NCI-H1694 (cell line): ENCODE measurements at regions not wholly inside any gene's neighbourhood (a gene's known extent, or its start where the extent isn't known, plus 50 kb on each side); places are given as distances from the start of the nearest gene placed in this dataset.
"Not testable (repeated sequence)": the region's sequence is repeated elsewhere in the genome, so short reads cannot be mapped to it uniquely, and the experiment has no call there.

Experiments
- DNase-seq: peaks from one replicate; lab custom pipeline; 2025; lab: John Stamatoyannopoulos, UW

DNA sequence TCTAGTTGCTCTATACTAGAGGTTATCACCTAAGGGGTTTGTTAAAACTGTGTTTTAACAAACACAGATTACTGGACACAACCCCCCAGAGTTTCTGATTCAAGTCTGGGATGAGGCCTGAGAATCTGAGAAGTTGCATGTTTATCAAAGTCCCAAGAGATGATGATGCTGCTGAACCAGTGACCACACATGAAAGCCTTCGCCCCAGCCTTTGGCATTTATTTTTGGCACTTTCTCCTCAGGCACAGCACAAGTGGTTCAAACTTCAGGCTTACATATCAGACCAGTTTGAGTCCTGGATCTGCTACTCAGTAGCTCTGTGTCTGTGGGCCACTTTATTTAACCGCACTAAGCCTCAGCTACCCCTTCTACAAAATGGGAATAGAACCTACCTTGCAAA is 407.2 kb upstream of the PIK3R1 start:
- DNase-seq: no peak

DNA sequence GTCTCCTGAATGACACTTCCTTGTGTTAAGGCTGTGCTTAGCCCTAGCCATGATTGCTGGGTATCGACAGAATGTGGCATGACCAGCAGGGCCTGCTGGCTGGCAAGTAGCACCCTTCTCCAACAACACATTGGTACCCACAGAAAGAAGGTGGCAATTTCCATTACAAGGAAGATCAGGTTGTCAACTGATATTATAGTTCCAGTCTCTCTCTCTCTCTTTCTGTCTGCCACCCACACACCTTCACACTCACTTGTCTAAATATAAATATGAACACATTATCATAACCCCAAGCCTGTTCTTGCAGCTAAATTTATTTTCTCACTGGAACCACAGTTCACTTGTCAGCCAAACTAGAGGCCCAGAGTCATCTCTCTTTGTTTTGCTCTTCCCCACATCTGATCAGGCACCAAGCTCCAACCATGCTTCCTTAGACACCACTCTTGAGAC is 408.1 kb upstream of the PIK3R1 start:
- no peak for DNase-seq

DNA sequence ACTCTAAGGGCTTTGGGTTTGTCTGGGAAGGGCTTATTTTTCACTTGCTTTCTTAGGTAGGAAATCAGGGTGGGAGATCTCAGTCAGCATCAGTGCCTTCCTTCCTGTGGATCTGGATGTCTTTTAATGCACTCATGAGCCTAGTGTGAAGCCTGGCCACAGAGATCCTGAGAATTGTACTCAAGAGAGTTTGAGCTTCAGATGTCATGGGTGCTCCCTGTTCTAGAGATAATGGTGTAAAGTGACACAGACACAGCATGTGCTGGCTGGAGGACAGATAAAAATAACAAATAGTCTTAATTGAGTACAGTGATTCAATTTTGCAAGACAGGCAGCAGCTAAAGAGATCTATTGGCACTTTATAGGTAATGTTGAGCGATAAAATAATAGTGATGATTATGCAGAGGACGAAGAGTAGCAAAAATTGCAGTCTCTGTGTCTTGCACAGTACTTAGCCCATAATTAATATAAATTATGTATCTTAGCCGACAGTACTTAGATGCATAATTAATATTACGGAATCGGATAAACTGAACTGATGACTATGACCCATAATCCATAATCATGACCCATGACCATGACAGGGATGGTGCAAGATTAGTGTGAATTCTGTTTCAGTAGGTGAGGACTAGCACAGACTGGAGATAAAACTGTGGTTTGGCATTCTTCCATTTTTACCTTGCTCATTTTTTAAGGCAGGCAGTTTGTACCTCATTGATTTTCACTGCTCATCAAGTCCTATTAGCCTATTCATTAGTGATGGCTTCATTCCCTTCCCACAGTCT is 408.7 kb upstream of the PIK3R1 start:
- DNase-seq: no peak

DNA sequence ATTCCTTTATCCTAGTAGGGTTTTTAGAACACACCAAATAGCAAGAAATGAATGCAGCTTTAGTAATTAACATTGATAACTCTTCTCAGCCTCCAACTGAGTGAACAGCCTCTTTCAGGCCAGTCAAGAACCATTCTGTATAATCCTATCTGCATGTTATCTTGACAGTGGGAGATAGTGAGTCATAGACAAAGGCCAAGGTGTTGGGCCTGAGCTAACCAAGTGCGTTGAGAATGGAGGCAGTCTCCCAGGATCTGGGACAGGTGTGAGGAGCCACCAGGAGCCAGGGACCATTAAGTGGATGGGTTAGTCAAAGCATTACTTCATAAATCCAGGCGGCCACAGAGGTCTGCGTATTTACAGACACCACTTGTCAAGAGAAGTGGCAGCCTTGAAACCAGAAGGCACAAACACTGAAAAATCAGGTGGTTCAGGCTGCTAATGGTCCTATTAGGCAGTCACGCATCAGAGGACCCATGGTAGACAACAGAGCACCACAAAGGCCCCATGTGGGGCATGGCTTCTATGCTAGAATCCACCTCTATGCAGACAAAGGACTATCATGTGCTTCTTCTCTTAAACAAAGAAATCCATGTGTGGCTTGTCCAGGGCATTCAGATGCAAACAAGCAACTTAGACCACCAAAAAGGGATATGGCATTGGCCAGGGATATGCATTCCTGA is 409.7 kb upstream of the PIK3R1 start:
- no peak for DNase-seq

DNA sequence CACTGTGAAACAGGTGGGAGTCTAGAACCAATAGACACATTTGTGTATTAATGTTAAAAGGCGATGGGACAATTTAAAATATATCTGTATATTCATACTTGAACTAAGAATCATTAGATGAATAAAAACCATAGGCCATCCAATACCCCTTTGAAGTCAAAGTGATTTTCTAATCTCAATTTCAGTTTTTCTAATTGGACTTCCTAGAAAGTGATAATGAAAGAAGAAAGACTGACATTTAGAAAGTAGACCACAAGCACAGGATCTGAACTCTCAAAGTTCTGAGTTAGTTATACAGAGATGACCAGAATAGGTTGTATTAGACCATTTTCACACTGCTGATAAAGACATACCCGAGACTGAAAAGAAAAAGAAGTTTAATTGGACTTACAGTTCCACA is 412.8 kb upstream of the PIK3R1 start:
- DNase-seq: no peak

DNA sequence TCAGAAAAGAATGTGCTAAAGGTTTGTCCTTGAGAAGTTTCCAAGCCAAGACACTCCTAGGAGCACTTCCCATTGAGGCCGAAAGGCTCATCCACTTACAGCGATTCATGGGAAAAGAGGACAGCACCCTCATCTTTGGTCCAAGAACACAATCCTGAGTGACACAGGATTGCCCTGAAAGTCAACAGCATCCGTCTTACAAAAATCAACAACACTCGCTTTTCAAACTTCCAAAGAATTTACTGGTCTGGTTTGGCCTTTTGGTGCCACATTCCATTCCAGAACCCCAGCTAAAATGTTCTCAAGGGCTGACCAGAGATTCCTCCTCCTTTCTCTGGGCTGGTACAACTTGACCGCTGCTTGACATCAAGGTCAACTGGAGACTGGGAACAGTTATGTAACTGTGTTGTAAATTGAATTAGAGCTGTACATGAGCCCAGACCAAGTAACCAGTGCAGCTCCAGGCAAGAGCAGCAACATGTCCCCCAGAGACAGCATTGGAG is 415.8 kb upstream of the PIK3R1 start:
- no peak for DNase-seq

DNA sequence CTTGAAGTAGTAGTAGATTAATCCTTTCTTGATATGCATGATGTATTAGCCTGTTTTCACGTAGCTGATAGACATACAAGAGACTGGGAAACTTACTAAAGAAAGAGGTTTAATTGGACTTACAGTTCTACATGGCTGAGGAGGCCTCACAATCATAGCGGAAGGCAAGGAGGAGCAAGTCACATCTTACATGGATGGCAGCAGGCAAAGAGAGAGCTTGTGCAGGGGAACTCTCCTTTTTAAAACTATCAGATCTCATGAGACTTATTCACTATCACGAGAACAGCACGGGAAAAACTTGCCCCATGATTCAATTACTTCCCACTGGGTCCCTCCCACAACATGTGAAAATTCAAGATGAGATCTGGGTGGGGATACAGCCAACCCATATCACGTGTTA is 417.1 kb upstream of the PIK3R1 start:
- DNase-seq: not testable (repeated sequence)

DNA sequence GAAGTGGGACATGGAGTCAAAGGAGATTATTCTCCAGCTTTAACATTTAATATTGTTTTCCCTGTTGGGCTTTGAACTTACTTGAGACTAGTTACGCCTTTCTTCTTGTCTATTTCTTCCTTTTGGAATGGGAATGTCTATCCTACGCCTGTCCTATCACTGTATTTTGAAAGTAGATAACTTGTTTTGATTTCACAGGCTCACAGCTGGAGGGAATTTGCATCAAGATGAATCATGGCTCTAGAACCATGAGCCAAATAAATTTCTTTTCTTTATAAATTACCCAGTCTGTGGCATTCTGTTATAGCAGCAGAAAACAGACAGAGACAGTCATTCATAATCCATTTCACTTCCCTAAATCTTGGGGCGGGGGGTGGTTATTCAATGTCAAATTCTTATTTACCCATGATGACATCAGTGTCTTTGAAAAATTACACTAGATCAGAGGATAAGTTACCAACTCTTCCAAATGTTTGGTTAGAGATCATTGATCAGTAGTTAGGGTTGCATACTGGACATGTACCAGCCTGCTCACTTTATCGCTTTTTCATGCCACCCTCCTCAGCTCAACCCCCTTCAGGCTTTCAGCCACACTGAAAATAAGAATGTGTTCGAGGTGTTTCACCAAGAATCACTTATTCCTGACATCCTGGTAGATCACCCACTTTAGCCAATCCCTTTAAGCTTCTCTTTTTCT is 419.6 kb upstream of the PIK3R1 start:
- no peak for DNase-seq

DNA sequence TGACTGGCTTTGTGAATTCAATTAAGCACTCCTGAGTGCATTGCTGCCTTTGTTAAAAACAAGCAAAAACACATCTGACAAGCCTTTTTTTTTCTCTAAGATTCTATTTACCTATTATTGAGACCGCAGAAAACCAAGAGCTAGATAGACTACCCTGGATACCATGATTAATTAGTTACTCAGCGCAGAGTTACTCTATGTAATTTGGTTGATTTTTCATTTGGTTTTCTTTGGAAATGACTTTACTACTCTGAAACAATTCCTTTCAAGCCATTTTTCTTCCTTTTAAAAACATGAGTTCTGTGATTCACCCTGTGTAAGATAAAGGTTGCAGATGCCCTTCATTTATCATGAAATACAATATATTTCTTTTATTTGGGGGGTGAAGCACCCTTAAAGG is 421.6 kb upstream of the PIK3R1 start:
- no peak for DNase-seq

DNA sequence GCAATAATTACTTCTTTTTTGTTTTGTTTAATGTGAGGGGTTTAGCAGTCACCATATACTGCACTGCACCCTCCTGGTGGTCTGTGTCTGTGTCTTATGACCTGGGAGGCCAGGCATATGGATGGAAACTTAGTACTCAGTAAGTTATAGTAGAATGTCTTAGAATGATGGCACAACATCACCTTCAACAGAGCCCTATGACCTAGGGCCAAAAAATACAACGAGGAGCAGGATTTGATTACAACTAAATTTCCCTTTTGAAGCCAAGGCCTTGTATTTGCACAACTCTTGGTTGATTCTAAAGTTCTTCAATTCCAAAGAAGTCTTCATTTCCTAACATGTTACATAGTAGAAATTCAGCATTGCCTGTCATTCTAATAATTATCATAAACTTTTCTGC is 422.1 kb upstream of the PIK3R1 start:
- no peak for DNase-seq

DNA sequence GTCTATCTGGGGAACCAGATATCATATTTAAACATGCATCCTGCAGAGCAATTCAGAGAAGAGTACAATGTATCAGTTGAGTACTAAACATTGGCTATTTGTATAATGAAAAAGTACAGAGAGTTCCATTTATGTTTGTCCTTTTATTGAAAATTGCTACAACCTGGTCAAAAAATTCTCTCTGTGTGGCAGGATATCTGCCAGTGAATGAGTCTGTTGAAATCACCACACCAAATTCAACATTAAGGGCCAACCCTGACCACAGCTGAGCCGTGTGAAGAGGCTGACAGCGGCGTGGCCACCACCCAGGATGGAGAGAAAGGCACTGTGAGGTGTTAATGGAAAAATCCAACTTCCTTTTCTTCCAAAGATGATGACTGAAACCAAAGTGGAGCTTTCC is 422.7 kb upstream of the PIK3R1 start:
- DNase-seq: no peak

DNA sequence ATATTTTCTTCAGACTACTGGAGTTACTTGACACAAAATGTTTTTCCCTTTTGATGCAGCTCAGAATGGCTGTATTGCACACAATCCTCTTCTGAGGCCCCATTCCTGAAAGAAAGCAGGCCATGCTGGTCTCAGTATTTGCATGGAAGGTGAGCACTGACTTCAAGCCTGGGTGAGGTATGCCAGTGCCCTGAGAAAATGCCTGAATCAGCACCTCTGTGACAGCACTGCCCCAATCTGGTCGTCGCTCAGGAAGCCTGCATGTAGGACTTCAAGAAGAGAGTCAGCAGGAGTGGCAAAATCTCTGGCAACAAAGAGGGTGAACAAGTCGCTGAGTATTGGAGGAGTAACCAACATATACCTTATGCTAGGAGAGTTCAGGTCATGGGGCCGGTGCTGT is 425.2 kb upstream of the PIK3R1 start:
- DNase-seq: no peak

DNA sequence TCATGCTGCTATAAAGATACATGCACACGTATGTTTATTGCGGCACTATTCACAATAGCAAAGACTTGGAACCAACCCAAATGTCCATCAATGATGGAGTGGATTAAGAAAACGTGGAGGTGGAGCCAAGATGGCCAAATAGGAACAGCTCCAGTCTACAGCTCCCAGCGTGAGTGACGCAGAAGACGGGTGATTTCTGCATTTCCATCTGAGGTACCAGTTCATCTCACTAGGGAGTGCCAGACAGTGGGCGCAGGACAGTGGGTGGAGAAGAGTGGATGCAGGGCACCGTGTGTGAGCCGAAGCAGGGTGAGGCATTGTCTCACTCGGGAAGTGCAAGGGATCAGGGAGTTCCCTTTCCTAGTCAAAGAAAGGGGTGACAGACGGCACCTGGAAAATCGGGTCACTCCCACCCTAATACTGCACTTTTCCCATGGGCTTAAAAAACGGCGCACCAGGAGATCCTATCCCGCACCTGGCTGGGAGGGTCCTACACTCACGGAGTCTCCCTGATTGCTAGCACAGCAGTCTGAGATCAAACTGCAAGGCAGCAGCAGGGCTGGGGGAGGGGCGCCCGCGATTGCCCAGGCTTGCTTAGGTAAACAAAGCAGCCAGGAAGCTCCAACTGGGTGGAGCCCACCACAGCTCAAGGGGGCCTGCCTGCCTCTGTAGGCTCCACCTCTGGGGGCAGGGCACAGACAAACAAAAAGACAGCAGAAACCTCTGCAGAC is 435.5 kb upstream of the PIK3R1 start:
- not testable (repeated sequence) for DNase-seq

DNA sequence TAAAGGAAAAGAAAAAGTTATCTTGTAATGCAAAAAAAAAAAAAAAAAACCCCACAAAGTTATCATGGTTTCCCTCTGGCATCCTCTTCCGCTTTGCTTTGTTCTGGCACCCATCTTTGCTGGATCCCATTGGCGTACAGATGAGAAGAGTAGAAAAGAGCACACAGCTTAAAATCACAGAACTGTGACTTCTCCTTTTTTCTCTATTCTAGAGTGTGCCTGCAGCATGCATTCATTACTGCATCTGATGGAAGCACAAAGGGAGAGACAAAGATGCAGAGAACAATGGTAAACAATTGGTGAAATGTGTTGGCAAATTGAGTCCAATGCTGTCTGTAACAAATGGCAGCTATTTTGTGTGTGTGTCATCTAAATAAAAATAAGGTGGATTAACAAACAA is 440.8 kb upstream of the PIK3R1 start:
- no peak for DNase-seq

DNA sequence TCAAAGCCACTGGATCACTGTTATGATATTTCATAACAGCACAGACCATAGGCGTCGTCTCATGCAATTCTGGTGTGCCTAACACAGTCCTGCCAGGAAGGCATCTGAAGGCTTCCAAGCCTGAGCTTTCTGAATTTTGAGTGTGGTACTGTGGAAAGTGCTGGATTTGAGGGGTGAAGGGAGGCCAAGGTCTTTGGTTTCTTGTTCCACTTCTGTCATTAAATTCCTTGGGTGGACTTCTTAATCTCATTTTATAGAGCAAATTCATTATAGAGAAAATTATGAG is 441.3 kb upstream of the PIK3R1 start:
- no peak for DNase-seq

DNA sequence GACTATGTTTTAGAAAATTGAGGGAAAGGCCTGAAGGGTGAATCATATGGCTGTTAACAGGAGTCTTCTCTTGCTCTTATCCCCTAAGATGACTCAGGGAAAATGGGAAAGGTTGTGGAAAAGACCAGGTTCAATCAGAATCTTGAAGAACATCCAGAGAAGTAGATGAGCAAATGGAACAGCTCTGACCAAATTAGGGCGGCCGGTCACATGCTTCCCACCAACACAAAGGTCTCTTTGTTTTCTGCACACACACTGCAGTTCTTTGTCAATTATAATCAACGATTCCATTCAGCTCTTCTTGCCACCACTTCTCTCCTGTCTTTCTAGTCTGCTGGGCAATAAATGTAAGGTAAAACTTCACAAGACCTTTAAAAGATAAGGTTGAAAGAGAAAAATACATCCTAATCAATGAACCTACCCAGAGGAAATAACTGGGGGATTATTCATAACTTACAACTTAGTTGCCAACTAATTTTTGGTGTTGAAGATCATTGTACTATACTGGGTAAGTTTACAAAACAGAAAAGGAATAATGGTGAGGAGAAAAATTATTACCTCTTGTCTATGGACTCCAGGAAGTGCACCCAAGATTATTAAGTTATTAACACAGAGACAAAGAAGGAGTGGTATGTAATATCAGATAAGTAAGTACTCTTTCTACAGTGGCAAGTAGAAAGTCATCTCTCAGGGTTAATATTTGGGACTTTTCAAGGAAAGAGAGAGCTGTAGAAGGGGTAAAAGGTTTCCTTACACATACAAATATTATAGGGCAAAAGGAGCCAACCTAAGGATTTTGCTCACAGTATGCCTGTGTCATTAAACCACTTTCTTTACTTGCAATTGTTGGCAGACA is 441.9 kb upstream of the PIK3R1 start:
- DNase-seq: no peak

DNA sequence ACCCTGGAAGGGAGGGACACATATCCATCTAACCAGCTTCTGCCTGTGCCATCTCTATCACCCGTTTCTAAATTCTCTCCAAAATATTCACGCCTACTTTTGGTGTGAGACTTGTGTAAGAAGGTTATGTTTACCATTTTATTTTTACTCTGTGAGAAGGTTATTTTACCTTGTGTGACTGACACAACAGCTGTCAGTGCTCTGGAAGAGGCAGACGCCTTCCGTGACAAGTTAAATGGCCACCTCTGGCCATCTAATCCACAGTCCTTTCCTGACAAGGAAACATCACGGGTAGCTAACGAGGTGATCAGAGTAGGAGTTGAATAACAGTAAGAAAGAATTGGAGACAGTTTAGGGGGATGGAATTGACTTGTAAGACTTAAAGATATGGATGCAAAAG is 443.8 kb upstream of the PIK3R1 start:
- DNase-seq: no peak

DNA sequence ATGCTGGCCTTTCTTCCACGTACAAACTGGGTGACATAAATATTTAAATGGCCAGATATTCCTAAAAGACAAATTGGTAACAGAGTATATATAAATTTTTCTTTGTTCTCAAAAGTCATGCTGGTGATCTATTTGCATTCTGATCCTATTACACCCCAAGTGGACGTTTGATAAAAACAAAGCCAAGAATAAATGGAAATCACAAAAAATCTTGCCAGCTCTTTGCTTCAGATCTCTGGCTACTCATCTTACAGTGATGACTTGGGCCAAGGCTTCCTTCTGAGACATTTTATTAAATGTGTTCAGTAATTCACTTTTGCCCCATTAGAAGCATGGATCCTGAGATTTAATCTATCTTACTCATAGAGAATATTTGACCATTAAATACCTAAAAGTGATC is 444.3 kb upstream of the PIK3R1 start:
- no peak for DNase-seq

DNA sequence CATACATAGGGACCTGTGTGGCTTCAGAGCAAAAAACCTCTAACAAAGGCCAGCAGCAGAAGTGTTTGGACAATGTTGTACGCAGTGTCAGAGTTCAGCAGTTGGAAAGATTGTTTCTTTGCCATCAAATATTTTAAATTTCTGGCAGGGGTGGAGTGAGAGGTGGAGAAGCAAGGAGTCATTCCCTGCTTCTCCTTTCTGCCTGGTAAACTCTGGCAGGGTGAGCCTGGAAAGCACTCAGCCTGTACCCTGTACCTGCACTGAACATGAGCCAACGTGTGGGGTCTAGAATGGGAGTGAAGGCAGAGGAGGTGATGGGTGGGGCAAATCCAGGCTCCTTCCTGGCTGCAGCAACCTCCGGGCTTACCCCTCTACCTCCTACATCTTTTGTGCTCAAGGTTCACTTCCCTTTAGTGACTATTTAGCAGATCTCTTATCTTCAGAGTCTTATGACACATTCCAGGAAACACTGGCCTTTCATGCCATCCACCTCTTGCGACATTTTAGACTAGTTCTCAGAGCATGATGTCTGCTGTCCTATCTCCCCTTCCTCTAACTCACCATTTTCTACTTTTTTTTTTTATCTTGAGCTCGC is 445.0 kb upstream of the PIK3R1 start:
- DNase-seq: no peak

DNA sequence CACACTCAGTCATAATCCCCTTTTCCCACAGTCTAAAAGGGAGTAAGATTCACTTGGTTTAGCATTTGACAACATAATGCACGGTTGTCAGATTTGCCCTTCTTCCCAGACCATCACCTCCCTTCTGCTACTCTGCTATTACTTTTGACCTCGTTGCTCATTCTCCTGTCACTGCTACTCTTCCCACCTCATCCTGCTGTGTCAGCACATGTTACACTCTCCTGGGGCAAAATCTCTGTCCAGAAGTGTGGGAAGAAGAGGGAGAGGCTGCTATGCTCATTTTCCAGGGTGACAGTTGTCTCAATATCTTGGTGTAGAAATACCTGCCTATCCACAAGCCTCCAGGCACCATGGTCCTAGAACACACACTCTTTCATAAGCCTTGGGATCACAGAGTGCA is 449.9 kb upstream of the PIK3R1 start:
- DNase-seq: no peak

DNA sequence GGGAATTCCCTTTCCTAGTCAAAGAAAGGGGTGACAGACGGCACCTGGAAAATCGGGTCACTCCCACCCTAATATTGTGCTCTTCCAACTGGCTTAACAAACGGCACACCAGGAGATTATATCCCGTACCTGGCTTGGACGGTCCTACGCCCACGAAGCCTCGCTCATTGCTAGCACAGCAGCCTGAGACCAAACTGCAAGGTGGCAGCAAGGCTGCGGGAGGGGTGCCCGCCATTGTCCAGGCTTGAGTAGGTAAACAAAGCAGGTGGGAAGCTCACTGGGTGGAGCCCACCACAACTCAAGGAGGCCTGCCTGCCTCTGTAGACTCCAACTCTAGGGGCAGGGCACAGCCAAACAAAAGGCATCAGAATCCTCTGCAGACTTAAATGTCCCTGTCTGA is 457.8 kb upstream of the PIK3R1 start:
- DNase-seq: not testable (repeated sequence)
